Caco-2 (cell line): ENCODE measurements at regions not wholly inside any gene's neighbourhood (a gene's known extent, or its start where the extent isn't known, plus 50 kb on each side); places are given as distances from the start of the nearest gene placed in this dataset.

Experiments used
- BruUV-seq: library from RNA; stranded (reverse); fragments of 400-500 nt; replicated peaks from 2 replicates; lab custom pipeline; 2021; lab: Mats Ljungman, UMichigan
- CTCF ChIA-PET: fragments of 300-600 bp; sonication (Branson Sonifier 250); formaldehyde crosslinking; loops from one replicate; lab custom pipeline; 2022; ENCODE audit warnings: antibody characterized with exemption; lab: Charles Lee
- POLR2A ChIA-PET: fragments of 300-600 bp; sonication (Branson Sonifier 250); formaldehyde crosslinking; loops from one replicate; lab custom pipeline; 2022; ENCODE audit warnings: antibody characterized with exemption; lab: Charles Lee
- DNase-seq, 2 experiments: peaks; one replicate each; pipeline versions ENCODE4 v3.0.0 to v3.0.0-alpha.2; 2020 to 2022
- H3K27me3 ChIP-seq: replicated peaks from 2 replicates; pipeline ENCODE4 v1.6.0; 2011; ENCODE audit warnings: low read length; ENCODE audit not compliant: control insufficient read depth, insufficient read depth
- H3K36me3 ChIP-seq: 2 replicates; pipeline ENCODE4 v1.5.1; 2011; ENCODE audit warnings: low read length; ENCODE audit not compliant: control insufficient read depth, insufficient read depth
- H3K4me1 ChIP-seq: fragments of 250-450 bp; sonication (Bioruptor Pico); 2 replicates; pipeline ENCODE4 v1.5.1; 2020; ENCODE audit warnings: mild to moderate bottlenecking
- H3K4me3 ChIP-seq: 2 replicates; pipeline ENCODE4 v1.5.1; 2011; ENCODE audit warnings: low read depth, mild to moderate bottlenecking, control low read depth, low read length
- H3K9me3 ChIP-seq: fragments of 250-450 bp; sonication (Bioruptor Pico); 2 replicates; pipeline ENCODE4 v1.5.1; 2020; ENCODE audit warnings: mild to moderate bottlenecking, moderate library complexity
- H3K27ac Mint-ChIP-seq: one replicate; pipeline ENCODE4 v1.8.0; 2022; ENCODE audit warnings: mixed read lengths; ENCODE audit not compliant: unreplicated experiment
- H3K27me3 Mint-ChIP-seq: one replicate; pipeline ENCODE4 v1.8.0; 2022; ENCODE audit warnings: mixed read lengths; ENCODE audit not compliant: insufficient read depth, unreplicated experiment
- H3K36me3 Mint-ChIP-seq: one replicate; pipeline ENCODE4 v1.8.0; 2022; ENCODE audit warnings: mild to moderate bottlenecking, mixed read lengths; ENCODE audit not compliant: insufficient read depth, unreplicated experiment
- H3K4me1 Mint-ChIP-seq: one replicate; pipeline ENCODE4 v1.8.0; 2022; ENCODE audit warnings: low read depth, mixed read lengths; ENCODE audit not compliant: unreplicated experiment
- H3K4me3 Mint-ChIP-seq: one replicate; pipeline ENCODE4 v1.8.0; 2022; ENCODE audit warnings: mild to moderate bottlenecking, moderate library complexity, mixed read lengths; ENCODE audit not compliant: unreplicated experiment
- H3K9me3 Mint-ChIP-seq: one replicate; pipeline ENCODE4 v1.8.0; 2022; ENCODE audit warnings: mixed read lengths; ENCODE audit not compliant: unreplicated experiment
- CTCF ChIP-seq, 2 experiments: fragments of 200-600 bp in 1 of 2; IDR thresholded peaks; 1 replicate in 1 of 2; 2 replicates in 1 of 2; pipeline versions ENCODE4 v1.5.1 to v1.8.0; 2011 to 2022; ENCODE audit warnings: antibody characterized with exemption in 1 of 2, control low read depth in 1 of 2, inconsistent platforms in 1 of 2, low read depth in 1 of 2, low read length in 1 of 2, mild to moderate bottlenecking in 1 of 2, moderate library complexity in 1 of 2; ENCODE audit not compliant: insufficient read depth in 1 of 2, severe bottlenecking in 1 of 2, unreplicated experiment in 1 of 2
- intact Hi-C: fragments of 100-400 bp; cut with micrococcal nuclease; formaldehyde crosslinking; loops from one replicate; pipeline ENCODE4 v1.10.0; 2022; ENCODE audit not compliant: unreplicated experiment

GRCh38 chr2:236730393-236730792 is 160.8 kb downstream of the ACKR3 start:
- Histone ChIP-seq H3K9me3 (no peaks in the 10 kb centered on the region), H3K4me3 (no peak overlapping the region), H3K4me1 (no peaks in the 10 kb centered on the region; the same call in 1 of the 2 replicates), H3K36me3 (no peaks in the 10 kb centered on the region), H3K27me3 (no peaks in the 10 kb centered on the region)
- TF ChIP-seq CTCF (IDR thresholded peaks at IDR 0.05; ENCODE audit: insufficient read depth in 1 of 2, low read depth in 1 of 2, low read length in 1 of 2, severe bottlenecking in 1 of 2, unreplicated experiment in 1 of 2): no peak
- Mint-ChIP-seq H3K36me3 (no peaks in the 10 kb centered on the region), H3K9me3 (no peaks in the 10 kb centered on the region), H3K27ac (no peak overlapping the region), H3K4me1 (peaks cover 7% of the 10 kb centered on the region), H3K4me3 (no peak overlapping the region), H3K27me3 (no peaks in the 10 kb centered on the region)
- POLR2A ChIA-PET: no interaction called here
- intact Hi-C loops: no loop called here
- no peak for DNase-seq
- BruUV-seq: no TSS peak
- CTCF ChIA-PET: no interaction called here

GRCh38 chr2:236731767-236732580 is 162.3 kb downstream of the ACKR3 start:
- peaks cover 7% of the 10 kb centered on the region for H3K4me1 Mint-ChIP-seq
- H3K27me3 Mint-ChIP-seq: no peaks in the 10 kb centered on the region
- POLR2A ChIA-PET: no interaction called here
- no peak for DNase-seq
- Histone ChIP-seq H3K36me3 (no peaks in the 10 kb centered on the region), H3K9me3 (no peaks in the 10 kb centered on the region), H3K4me1 (no peaks in the 10 kb centered on the region; the same call in 1 of the 2 replicates), H3K4me3 (no peak overlapping the region), H3K27me3 (no peaks in the 10 kb centered on the region)
- CTCF ChIA-PET: no interaction called here
- intact Hi-C loops: no loop called here
- BruUV-seq: no TSS peak
- no peak overlapping the region for H3K4me3 Mint-ChIP-seq
- no peaks in the 10 kb centered on the region for H3K36me3 Mint-ChIP-seq
- H3K27ac Mint-ChIP-seq: no peak overlapping the region
- no peak for TF ChIP-seq CTCF (IDR thresholded peaks at IDR 0.05; ENCODE audit: insufficient read depth in 1 of 2, low read depth in 1 of 2, low read length in 1 of 2, severe bottlenecking in 1 of 2, unreplicated experiment in 1 of 2)
- no peaks in the 10 kb centered on the region for H3K9me3 Mint-ChIP-seq

- Mint-ChIP-seq H3K27ac (no peak overlapping the region), H3K27me3 (no peaks in the 10 kb centered on the region), H3K4me3 (no peak overlapping the region), H3K4me1 (peaks cover 7% of the 10 kb centered on the region), H3K36me3 (no peaks in the 10 kb centered on the region), H3K9me3 (peaks cover 3% of the 10 kb centered on the region)
- H3K9me3 ChIP-seq: no peaks in the 10 kb centered on the region
- BruUV-seq: no TSS peak
- H3K36me3 ChIP-seq: no peaks in the 10 kb centered on the region
- H3K4me3 ChIP-seq: no peak overlapping the region
- no peak for DNase-seq
- H3K27me3 ChIP-seq: no peaks in the 10 kb centered on the region
- no peaks in the 10 kb centered on the region; the same call in 1 of the 2 replicates for H3K4me1 ChIP-seq
- ChIA-PET CTCF (no interaction called here), POLR2A (no interaction called here)
- TF ChIP-seq CTCF (IDR thresholded peaks at IDR 0.05; ENCODE audit: insufficient read depth in 1 of 2, low read depth in 1 of 2, low read length in 1 of 2, severe bottlenecking in 1 of 2, unreplicated experiment in 1 of 2): no peak
- intact Hi-C loops: no loop called here
Measured at GRCh38 chr2:236733156-236733555, 163.5 kb downstream of the ACKR3 start.
